Fibroblast of lung (primary cell): ENCODE measurements at regions not wholly inside any gene's neighbourhood (a gene's known extent, or its start where the extent isn't known, plus 50 kb on each side); places are given as distances from the start of the nearest gene placed in this dataset.

Experiments
- DNase-seq, 2 donors: peaks; one replicate each; pipeline versions ENCODE4 v3.0.0 to v3.0.0-alpha.2; 2010; ENCODE audit warnings: low read depth in 2 of 2
- H2AFZ ChIP-seq: 2 replicates; pipeline ENCODE4 v1.5.1; 2012; ENCODE audit warnings: low read length, control low read depth, inconsistent platforms
- H3K27ac ChIP-seq: 2 replicates; pipeline ENCODE4 v1.5.1; 2011; ENCODE audit warnings: low read length, control low read depth; ENCODE audit not compliant: insufficient read depth
- H3K27me3 ChIP-seq: 2 replicates; pipeline ENCODE4 v1.5.1; 2011; ENCODE audit warnings: mild to moderate bottlenecking, low read length; ENCODE audit not compliant: control insufficient read depth, insufficient read depth
- H3K36me3 ChIP-seq: 2 replicates; pipeline ENCODE4 v1.5.1; 2011; ENCODE audit warnings: low read length; ENCODE audit not compliant: control insufficient read depth, insufficient read depth
- H3K4me1 ChIP-seq: 2 replicates; pipeline ENCODE4 v1.5.1; 2011; ENCODE audit warnings: low read length; ENCODE audit not compliant: control insufficient read depth, insufficient read depth; ENCODE audit errors: extremely low read depth
- H3K4me2 ChIP-seq: 2 replicates; pipeline ENCODE4 v1.5.1; 2011; ENCODE audit warnings: low read length, control low read depth; ENCODE audit not compliant: insufficient read depth; ENCODE audit errors: extremely low read depth
- H3K4me3 ChIP-seq, 4 experiments: fragments of 200-600 bp in 1 of 4; sonication (generic) in 1 of 4; replicated peaks in 1 of 4; 2 replicates each; pipeline ENCODE4 v1.5.1; 2011 to 2016; ENCODE audit warnings: low read length in 4 of 4, low read depth in 3 of 4, mild to moderate bottlenecking in 3 of 4, control low read depth in 2 of 4, inconsistent platforms in 1 of 4, mixed read lengths in 1 of 4; ENCODE audit not compliant: insufficient read depth in 1 of 4; ENCODE audit errors: control extremely low read depth in 1 of 4
- H3K79me2 ChIP-seq: 2 replicates; pipeline ENCODE4 v1.5.1; 2012; ENCODE audit warnings: mild to moderate bottlenecking, low read length, inconsistent platforms; ENCODE audit not compliant: control insufficient read depth, insufficient read depth
- H3K9ac ChIP-seq: 2 replicates; pipeline ENCODE4 v1.5.1; 2011; ENCODE audit warnings: mild to moderate bottlenecking, low read length, control low read depth; ENCODE audit not compliant: insufficient read depth
- H3K9me3 ChIP-seq: 2 replicates; pipeline ENCODE4 v1.5.1; 2012; ENCODE audit warnings: low read depth, low read length; ENCODE audit not compliant: control insufficient read depth, insufficient read depth
- H4K20me1 ChIP-seq: 2 replicates; pipeline ENCODE4 v1.5.1; 2011; ENCODE audit warnings: low read length; ENCODE audit not compliant: control insufficient read depth, insufficient read depth; ENCODE audit errors: extremely low read depth
- EZH2 ChIP-seq: IDR thresholded peaks from 2 replicates; pipeline ENCODE4 v1.5.1; 2012; ENCODE audit warnings: low read length, control low read depth, mild to moderate bottlenecking; ENCODE audit errors: missing control alignments
- TF ChIP-seq, protein P1 (sequence below), 2 donors: IDR thresholded peaks in 1 of 2; conservative IDR thresholded peaks in 1 of 2; 1 replicate in 1 of 2; 2 replicates in 1 of 2; pipeline ENCODE4 v1.5.1; 2011 to 2012; ENCODE audit warnings: low read length in 2 of 2, control low read depth in 1 of 2, inconsistent platforms in 1 of 2, low read depth in 1 of 2, mild to moderate bottlenecking in 1 of 2

DNA sequence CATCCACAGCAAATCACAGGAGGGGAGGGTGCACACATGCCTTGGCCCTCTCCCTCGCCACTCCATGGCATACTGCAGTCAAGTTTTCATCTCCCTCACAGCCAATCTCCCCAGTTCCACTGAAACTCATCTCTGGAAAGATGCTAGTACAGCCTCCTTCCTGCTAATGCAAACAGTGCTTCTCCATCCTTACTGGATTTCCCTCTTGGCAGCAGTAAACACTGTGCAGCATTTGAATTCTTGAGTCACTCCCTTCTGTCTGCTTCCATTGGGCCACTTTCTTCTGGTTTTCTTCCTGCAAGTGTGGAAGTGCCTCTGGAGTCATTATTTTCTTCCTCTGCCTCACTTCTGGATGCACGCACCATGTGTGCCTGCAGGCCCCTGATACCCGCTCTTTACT, 460.3 kb downstream of the QKI start:
- H3K9me3 ChIP-seq: no peaks in the 10 kb centered on the region
- no peak overlapping the region for H3K27ac ChIP-seq
- no peak overlapping the region for H3K4me3 ChIP-seq
- H3K4me2 ChIP-seq: no peak overlapping the region
- H4K20me1 ChIP-seq: no peaks in the 10 kb centered on the region
- H3K4me1 ChIP-seq: no peaks in the 10 kb centered on the region
- TF ChIP-seq, protein P1, sequence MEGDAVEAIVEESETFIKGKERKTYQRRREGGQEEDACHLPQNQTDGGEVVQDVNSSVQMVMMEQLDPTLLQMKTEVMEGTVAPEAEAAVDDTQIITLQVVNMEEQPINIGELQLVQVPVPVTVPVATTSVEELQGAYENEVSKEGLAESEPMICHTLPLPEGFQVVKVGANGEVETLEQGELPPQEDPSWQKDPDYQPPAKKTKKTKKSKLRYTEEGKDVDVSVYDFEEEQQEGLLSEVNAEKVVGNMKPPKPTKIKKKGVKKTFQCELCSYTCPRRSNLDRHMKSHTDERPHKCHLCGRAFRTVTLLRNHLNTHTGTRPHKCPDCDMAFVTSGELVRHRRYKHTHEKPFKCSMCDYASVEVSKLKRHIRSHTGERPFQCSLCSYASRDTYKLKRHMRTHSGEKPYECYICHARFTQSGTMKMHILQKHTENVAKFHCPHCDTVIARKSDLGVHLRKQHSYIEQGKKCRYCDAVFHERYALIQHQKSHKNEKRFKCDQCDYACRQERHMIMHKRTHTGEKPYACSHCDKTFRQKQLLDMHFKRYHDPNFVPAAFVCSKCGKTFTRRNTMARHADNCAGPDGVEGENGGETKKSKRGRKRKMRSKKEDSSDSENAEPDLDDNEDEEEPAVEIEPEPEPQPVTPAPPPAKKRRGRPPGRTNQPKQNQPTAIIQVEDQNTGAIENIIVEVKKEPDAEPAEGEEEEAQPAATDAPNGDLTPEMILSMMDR (conservative IDR thresholded peaks at IDR 0.05 in 1 of 2, IDR thresholded peaks at IDR 0.05 in 1 of 2; ENCODE audit: low read depth in 1 of 2, low read length in 2 of 2): no peak
- TF ChIP-seq EZH2: no peak
- H3K27me3 ChIP-seq: no peaks in the 10 kb centered on the region
- H3K36me3 ChIP-seq: no peaks in the 10 kb centered on the region
- no peak overlapping the region for H3K9ac ChIP-seq
- no peak for DNase-seq
- no peak overlapping the region for H2AFZ ChIP-seq
- H3K79me2 ChIP-seq: no peaks in the 10 kb centered on the region

DNA sequence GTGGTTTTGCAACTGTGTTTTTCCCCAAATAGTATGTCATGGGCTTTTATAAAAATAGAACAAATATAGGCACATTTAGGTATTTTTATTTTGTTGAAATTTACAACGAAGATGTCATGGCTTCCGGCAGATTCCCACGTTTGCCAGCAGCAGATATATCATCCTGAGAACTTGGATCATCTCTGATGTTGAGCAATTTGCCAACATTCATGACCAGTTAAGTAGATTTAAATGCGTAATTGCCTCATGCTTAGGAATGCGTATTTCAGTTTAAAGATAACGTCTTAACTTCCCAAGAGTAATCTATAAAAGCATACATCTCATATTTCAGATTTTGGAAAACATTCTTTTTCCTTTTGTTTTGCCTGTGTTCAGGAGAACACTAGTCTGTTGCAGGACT, 457.8 kb downstream of the QKI start:
- Histone ChIP-seq H3K4me3 (no peak overlapping the region), H3K4me2 (no peak overlapping the region), H3K79me2 (no peaks in the 10 kb centered on the region), H3K4me1 (no peaks in the 10 kb centered on the region), H4K20me1 (no peaks in the 10 kb centered on the region), H3K27me3 (no peaks in the 10 kb centered on the region), H2AFZ (no peak overlapping the region), H3K27ac (no peak overlapping the region), H3K9ac (no peak overlapping the region), H3K36me3 (no peaks in the 10 kb centered on the region), H3K9me3 (no peaks in the 10 kb centered on the region)
- DNase-seq: peak; percentile 90 to 95
- TF ChIP-seq, protein P1 (conservative IDR thresholded peaks at IDR 0.05 in 1 of 2, IDR thresholded peaks at IDR 0.05 in 1 of 2; ENCODE audit: low read depth in 1 of 2, low read length in 2 of 2): no peak
- no peak for TF ChIP-seq EZH2

DNA sequence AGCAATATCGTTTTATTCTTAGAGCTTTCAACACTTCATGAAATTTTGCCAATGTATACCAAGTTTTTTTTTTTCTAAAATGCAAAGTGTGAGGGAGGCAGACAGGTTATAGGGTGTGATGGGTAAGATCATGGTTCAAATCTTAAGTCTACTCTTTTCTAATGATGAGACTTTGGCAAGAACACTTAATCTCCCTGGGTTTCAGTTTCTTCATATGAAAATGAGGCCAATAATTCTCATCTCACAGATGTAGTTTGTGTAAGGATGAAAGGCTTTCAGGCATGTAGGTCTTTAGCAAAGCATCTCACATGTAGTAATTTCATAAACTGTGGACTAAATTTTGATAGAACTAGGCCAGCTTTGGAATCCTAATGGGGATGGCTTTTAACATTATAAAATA, 457.1 kb downstream of the QKI start:
- H3K9ac ChIP-seq: no peak overlapping the region
- H3K27ac ChIP-seq: no peak overlapping the region
- H3K4me2 ChIP-seq: no peak overlapping the region
- H3K79me2 ChIP-seq: no peaks in the 10 kb centered on the region
- TF ChIP-seq, protein P1 (conservative IDR thresholded peaks at IDR 0.05 in 1 of 2, IDR thresholded peaks at IDR 0.05 in 1 of 2; ENCODE audit: low read depth in 1 of 2, low read length in 2 of 2): no peak
- no peak for TF ChIP-seq EZH2
- H4K20me1 ChIP-seq: no peaks in the 10 kb centered on the region
- no peaks in the 10 kb centered on the region for H3K36me3 ChIP-seq
- no peak overlapping the region for H3K4me3 ChIP-seq
- no peak for DNase-seq
- no peaks in the 10 kb centered on the region for H3K4me1 ChIP-seq
- H2AFZ ChIP-seq: no peak overlapping the region
- no peaks in the 10 kb centered on the region for H3K9me3 ChIP-seq
- no peaks in the 10 kb centered on the region for H3K27me3 ChIP-seq
